HG02938 (cell line): ENCODE measurements at regions not wholly inside any gene's neighbourhood (a gene's known extent, or its start where the extent isn't known, plus 50 kb on each side); places are given as distances from the start of the nearest gene placed in this dataset.
"Not testable (repeated sequence)": the region's sequence is repeated elsewhere in the genome, so short reads cannot be mapped to it uniquely, and the experiment has no call there.

Source experiments
- ATAC-seq: cut with Tn5 transposase; IDR thresholded peaks from one replicate; pipeline ENCODE4 v1.9.1; 2021; ENCODE audit warnings: mild to moderate bottlenecking, moderate library complexity; ENCODE audit not compliant: unreplicated experiment

DNA sequence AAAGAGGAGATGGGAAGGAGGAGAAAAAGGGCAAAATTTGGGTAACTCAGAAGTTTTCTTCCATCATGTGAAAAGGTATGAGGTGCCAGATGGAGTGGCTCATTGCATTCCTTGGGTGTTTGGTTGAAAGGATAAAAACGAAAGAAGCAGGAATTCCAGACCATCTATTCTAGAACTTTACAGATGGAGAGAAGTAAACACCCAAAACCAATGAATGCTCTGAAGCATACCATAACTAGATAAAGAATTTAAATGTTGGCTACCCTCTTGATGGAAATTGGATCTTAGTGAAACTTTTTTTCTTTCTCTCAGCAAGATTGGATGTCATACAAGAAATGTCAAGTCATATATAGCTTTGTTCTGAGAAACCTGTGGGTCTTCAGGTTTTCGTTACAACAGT lies 175.6 kb upstream of the FAR2 start:
- ATAC-seq: no peak

DNA sequence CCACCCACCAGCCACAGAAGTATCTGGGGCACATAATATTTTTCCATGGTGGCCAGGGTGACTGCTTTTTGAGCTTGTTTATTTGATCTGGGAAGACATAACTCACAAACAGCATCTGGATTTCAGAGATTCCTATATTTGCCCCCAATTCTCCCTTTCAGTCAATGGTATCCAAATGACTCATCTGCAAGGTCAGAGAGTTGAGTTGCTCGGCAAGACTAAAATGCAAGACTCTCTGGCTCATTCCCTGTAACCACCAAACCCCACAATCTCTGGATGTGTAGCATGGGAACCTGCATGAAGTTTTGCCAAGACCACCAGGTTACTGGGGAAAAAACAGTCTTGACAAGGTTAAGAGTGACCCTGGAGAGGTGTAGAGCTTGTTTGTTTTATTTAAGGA lies 174.9 kb upstream of the FAR2 start:
- no peak for ATAC-seq

DNA sequence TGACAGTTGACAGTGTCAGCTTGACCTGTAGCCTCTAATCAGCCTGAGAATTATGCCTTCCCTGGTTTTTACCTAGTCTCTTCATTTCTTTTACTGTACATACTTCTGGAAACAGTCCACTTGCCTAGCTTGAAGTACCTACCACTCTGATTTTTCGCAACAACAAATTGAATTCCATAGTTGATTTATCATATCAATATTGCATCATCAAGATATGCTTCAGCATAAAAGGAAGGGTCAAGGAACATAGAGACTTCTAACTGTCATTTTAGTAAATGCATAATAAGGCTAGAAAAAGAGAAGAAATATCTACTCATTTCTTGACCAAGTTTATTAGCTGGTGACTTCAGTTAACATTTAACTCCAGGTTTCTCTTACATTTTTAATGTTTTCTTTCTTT lies 174.2 kb upstream of the FAR2 start:
- ATAC-seq: no peak

DNA sequence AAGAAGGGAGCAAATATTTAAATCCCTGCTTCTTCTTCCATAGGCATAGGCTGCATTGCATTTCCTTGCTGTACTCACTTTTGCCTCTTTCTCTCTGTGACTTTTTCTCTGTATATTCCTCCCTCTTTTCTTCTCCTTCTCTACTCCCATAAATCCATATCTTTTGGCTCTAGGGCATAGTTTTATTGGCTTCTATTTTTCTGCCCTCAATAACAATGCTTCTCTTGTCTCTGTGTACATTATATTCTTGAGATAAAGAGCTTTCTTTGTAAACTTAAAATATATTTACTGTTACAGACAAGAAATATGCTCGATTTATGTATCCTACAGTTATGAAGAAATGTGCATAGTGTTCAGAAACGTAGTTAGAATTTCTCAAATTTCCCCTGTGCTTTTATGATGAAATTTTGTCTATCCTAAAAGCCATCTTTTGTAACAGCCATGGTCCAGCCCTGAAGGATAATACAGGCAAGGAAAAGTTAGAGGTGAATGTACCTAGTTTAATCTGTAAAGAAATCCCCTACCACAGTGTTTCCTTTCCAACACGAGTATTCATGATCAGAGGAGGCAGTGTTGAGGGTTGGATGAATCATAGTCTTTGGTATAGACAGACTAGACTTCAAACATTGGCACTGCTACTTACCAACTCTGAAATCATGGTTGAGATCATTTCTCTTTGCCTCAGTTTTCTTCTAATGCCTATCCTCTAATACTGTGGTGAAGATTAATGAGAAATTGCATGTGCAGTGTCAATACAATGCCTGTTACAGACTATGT lies 173.3 kb upstream of the FAR2 start:
- no peak for ATAC-seq

DNA sequence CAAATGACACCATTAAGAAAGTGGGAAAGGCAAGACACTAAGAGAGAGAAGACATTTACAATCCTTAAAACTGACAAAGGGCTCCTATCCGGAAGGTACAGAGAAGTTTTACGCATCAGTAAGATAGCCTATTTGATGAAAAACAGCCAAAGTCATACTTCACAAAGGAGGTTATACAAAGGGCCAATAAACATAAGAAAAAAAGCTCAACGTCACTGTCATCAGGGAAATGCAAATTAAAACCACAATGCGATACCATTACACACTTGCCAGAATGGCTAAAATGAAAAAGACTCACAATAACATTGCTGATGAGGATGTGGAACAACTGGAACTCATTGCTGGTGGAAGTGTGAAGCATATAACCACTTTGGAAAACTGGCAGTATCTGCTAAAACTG lies 168.6 kb upstream of the FAR2 start:
- ATAC-seq: no peak

DNA sequence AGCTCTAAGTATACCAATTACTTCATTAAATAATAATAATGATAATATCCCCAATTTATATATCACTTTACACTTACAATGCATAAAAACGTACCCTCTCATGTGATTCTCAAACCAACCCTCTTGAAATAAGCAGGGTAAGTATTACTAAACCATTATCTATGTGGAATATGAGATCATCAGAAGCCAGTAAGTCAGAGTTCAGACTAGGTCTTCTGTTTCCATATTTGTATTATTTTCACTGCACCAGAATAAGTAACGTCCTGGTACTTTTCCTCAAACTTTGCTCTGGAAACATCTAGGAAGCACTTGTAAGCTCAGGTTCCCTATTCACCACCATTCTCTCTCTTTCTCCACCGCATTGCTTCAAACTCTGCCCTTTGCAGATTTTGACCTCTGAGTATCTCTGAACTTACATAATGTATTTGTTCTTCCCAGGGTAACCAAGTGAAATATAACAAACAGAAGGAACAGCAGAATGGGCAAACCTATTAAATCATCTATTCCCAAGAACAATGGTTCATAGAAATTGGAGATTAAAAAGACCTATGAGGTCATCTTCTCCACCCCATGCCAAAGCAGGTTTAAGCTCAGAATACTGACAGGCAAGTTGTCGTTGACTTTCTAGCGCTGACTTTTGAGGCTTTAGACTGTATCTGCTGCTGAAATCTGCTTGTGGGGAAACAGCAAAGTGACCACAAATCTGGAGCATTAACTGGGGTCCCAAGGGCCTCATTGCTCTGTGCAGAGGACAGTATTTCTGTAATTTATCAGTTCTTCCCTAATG lies 161.3 kb upstream of the FAR2 start:
- no peak for ATAC-seq

DNA sequence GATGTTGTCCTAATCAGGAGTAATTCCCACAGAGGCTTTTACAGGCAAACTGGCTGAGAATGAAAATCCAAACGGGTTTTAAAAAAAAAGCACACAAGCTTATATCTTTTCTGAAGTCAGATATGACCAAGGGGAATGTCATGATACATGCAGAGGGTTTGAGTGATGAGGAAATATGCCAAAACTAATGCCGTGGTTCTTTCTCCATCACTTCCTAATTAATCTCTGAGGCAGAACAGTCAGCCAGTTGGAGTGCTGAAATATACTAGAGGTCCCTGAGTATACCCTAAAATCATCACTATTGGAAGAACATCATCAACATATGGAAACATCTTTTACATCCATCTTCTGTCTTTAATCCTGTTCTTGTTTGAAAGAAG lies 160.8 kb upstream of the FAR2 start:
- no peak for ATAC-seq

DNA sequence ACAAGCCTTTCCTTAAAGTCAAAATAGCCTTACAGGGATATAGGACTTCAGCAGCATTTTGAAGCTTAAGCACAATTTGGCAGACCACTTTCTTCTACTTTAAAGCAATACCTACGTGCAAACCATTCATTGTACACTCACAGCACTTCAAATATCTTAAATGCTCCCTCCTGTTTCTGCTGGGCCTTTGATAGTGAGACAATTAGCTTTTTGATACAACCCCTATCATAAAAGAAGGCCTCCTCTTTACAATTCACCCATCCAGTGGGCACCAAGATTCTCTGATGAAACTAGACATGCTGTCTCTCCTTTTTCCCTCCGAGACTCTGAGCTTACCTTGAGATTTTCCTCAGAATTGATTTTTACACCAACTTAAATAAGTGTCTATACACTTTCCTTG lies 157.5 kb upstream of the FAR2 start:
- no peak for ATAC-seq

DNA sequence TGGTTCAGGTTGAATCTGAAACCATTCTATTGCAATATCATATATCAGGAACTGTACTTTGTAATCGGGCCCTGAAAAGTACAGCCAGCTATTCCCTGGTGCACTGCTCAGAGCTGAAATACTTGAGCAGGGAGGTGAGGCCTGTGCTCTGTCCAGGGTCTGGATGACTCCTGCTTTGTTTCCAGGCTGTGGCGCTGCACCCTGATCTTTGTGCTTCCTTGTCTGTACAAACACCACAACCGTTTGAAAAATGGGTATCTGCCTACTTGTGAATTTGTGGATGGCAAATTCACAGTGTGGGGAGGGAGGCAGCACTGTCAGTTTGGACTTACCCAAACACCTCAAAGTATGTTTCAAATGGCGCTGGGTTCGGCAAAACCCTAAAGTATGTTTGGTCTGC lies 155.4 kb upstream of the FAR2 start:
- ATAC-seq: no peak

DNA sequence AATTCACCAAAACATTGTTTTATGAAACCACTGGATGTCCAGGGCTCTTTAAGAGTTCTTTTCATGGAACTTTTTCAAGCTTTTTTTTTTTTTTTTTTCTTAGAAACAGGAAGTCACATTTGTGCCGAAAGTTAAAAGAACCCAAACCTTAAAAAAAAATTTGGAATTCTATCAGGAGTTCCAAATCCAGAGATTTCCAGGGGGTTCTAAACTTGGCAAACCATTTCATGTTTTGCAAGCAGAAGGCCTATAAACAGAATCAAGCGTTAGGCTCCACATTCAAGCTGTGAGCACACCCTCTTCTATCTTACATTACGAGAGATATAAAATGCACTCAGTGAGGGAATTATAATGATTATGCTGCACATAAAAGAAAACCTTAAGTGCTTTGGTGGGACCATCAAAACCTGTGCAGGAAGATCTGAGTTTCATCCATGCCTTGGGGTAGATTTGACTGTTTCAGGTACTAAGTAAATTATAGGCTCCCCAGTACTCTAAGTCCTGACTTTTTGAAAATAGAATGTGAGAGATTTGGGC lies 154.8 kb upstream of the FAR2 start:
- ATAC-seq: no peak

DNA sequence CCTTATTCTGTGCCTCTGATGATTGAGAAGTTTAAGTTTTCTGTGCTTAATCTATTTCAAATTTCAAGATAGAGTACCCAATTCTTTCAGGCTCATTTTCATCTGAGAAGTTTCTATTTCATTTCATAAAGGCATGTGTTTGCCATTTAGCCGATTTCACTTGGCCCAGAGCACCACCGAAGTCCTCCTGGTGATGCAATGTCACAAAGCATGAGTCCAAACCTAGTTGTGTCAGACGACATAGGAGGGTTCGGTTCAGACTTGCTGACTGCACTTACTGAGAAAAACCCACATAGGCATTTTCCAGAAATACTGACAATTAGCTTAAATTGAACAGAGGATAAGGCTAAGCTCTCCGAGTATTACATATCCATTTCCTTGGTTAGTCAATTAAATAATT lies 152.4 kb upstream of the FAR2 start:
- no peak for ATAC-seq

DNA sequence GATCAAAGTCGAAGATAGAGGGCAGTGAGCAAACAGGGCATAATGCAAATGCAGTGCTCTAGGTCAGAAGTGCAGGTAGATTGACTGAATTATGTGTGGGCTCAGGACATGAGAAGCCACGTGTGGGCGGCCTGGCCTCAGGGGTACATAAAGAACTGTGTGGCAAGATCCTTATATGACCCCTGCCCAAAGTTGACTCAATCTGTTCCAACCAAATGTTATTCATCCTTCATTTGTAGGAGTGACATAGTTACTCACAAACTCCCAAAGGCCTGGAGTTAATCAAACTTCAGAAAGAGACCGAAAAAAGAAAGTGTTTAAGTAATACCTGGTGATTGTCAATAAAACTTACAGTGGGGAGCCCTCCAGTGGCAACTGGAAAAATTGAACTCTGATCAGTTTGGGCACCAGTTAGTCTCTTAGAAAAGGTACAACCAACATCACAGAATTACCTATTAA lies 150.4 kb upstream of the FAR2 start:
- ATAC-seq: no peak

DNA sequence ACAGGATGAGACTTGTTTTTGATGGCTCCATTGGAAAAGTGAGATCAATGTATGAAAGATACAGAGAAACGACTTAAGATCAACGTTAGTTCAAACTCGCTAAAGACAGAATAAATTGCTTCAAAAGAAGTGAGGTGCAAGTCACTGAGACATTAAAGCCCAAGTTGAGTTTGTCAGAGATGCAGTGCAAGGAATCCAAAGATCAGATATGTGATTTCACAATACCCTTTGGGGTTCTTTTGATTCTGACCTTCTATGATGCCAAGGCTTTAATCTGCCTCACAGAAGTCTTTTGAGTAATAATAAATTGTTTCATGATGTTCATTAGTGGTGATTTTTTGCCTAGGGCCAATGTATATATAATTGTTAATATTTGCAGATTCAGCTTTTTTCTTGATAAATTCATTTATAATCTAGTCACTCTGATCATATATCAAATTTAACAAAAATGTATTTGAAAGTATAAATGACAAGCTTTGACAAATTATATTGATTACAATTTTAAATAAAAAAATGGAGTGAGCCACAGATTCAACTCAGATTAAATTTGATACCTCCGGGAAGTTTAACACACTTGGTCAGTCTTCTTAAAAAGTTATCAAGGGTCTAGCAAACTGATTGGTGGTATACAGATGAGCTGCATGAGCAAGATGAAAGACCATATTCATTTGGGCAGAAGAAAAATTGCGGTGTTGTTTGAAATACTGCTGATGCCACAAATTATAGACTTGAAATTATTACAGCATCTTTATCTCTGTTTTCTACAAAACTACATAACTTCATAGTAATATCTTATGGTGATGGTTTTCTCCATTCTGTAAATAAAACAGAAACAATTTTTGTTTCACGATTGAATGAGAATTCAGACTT lies 144.8 kb upstream of the FAR2 start:
- ATAC-seq: no peak

DNA sequence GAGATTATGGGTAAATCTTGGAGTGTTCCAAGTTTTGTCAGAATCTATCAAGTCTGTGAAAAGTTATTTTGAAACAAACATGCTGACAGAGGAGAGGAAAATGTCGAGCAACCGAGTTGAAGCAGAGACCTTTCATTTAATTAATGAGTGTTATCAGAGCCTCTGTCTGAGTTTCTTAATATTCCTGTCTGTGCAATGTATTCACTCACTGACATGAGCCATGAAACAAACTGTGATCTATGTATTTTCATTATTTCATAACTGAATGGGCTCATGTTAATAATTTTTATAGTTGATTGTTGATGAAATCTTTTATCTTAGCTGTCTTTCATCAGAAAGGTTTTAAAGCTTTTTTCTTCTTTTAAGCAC lies 144.2 kb upstream of the FAR2 start:
- ATAC-seq: no peak

DNA sequence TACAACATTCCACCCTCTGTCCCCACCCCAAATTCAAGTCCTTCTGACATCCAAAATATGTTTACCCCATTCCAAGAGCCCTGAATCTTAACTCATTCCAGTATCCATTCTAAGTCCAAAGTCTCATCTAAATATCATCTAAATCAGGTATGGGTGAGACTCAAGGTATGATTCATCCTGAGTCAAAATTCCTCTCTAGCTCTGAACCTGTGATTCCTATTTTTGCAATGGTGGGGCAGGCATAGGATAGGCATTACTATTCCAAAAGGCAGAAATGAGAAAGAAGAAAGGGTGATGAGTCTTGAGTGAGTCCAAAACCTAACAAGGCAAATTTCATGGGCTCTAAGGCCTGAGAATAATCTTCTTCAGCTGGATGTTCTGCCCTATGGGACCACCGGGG lies 140.3 kb upstream of the FAR2 start:
- ATAC-seq: no peak

DNA sequence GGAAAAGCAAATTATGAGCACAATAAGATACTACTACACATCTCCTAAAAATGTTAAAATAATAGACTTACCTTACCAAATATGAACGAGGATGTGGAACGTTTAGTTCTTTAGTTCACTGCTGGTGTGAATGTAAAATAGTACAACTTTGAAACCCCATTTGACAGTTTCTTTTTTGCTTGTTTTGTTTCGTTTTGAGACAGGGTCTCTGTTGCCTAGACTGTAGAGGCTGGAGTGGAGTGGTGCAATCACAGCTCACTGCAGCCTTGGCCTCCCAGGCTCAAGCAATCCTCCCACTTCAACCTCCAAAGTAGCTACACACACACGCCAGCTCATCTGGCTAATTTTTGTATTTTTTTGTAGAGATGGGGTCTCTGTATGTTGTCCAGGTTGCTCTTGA lies 136.4 kb upstream of the FAR2 start:
- ATAC-seq: no peak

DNA sequence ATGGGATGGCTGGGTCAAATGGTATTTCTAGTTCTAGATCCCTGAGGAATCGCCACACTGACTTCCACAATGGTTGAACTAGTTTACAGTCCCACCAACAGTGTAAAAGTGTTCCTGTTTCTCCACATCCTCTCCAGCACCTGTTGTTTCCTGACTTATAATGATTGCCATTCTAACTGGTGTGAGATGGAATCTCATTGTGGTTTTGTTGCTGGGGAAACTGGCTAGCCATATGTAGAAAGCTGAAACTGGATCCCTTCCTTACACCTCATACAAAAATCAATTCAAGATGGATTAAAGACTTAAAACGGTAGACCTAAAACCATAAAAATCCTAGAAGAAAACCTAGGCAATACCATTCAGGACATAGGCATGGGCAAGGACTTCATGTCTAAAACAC lies 131.5 kb upstream of the FAR2 start:
- ATAC-seq: not testable (repeated sequence)

DNA sequence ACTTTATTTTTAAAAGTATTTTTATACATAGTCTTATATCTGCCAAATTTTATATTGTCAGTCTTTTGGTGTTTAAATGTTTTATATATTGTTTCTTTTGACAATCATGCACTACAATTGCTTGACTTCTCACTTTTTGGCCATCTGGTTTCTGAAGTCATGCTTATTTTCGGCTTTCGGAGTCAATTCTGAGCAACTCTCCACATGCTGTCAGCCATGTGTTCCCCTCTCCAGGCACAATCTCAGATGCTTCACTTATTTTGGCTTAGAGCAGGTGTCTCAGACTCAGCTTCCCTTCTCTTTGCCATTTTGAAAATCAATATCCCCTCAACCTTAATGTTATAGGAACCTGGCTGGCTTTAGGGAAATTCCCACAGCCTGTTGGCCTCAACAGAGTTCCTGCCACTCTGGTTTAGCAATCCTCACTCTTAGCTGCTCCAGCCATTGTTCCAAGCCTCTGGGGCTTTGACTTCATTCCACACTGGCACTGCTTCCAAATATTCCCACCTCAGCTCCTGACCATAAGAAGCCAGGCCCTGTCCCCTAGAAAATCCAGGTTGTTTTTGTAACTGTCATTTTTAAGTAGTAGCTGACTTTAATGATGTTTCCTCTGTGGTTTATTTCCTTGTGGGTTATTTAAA lies 125.5 kb upstream of the FAR2 start:
- ATAC-seq: no peak

DNA sequence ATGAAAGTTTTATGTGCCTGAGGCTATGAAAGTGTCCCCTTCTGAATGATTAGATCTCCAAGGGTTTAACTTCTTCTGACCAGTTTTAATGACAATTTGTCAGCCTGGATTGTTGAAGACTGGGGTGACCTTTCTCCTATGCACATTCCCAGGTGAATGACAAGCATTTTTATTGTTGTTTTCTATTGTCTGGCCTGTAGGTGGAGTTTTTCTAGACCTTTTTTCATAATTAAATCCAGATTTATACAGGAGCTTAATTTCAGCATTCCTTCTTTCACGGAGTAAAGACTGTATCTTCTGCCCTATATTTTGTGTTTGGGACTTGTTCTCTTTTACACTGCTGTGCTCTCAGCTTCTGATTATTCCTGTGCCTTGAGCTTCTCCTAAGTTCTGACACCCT lies 125.0 kb upstream of the FAR2 start:
- ATAC-seq: no peak

DNA sequence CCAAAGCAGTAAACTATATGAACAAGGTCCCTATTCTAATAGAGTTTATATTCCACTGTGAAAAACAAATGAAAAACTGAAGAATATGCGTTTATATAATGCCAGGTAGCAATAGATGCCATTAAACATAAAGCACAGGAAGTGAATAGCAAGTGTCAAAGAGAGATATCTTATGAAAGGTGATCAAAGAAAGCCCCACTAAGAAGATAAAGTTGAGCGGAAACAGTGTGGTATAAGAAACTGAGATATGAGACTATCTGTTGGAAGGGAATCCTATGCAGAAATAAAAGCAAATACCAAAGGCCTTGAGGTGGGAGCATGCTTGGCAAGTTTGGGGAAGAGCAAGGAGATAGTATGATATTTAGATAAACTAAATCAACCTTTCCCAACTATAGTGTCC lies 123.1 kb upstream of the FAR2 start:
- ATAC-seq: no peak

DNA sequence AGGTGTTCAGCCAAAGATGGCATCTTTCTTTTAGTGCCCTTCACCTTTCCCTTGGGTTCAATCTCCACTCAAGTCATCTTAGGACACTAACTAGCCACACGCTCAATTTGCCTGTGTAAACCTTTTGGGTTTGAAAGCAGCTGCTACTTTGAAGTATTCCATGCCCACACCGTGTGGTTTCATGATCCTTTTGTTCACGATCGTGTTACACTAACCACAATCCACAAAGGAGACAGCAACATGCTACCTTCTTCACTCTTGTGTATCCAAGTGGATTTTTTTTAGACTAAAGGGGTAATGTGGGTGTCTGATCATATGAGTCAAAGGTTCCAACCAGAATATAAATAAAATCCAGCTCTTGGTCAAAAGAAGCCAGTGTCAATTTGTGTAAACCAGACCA lies 122.7 kb upstream of the FAR2 start:
- ATAC-seq: no peak
